ENCODE measurements at regions not wholly inside any gene's neighbourhood (a gene's known extent, or its start where the extent isn't known, plus 50 kb on each side); places are given as distances from the start of the nearest gene placed in this dataset.
"Not testable (repeated sequence)": the region's sequence is repeated elsewhere in the genome, so short reads cannot be mapped to it uniquely, and the experiment has no call there.

DNA sequence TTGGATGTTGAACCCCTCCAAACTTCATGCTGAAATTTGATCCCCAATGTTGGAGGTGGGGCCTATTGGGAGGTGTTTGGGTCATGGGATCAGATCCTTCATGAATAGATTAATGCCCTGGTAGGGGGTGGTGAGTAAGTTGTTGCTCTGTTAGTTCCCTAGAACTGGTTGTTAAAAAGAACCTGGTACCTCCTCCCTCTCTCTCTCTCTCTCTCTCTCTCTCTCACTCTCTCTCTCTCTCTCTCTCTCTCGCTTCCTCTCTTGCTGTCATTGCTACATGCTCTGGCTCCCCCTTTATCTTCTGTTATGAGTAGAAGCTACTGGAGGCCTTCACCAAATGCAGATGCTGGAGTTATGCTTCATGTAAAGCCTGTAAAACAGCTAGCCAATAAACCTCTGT, 498.2 kb upstream of the NR5A2 start:
- no peak for DNase-seq (ENCODE audit: low read depth)
- H3K4me3 ChIP-seq (ENCODE audit: control insufficient read depth, low read depth, low read length): no peak overlapping the region
- TF ChIP-seq, protein P1, sequence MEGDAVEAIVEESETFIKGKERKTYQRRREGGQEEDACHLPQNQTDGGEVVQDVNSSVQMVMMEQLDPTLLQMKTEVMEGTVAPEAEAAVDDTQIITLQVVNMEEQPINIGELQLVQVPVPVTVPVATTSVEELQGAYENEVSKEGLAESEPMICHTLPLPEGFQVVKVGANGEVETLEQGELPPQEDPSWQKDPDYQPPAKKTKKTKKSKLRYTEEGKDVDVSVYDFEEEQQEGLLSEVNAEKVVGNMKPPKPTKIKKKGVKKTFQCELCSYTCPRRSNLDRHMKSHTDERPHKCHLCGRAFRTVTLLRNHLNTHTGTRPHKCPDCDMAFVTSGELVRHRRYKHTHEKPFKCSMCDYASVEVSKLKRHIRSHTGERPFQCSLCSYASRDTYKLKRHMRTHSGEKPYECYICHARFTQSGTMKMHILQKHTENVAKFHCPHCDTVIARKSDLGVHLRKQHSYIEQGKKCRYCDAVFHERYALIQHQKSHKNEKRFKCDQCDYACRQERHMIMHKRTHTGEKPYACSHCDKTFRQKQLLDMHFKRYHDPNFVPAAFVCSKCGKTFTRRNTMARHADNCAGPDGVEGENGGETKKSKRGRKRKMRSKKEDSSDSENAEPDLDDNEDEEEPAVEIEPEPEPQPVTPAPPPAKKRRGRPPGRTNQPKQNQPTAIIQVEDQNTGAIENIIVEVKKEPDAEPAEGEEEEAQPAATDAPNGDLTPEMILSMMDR (conservative IDR thresholded peaks at IDR 0.05; ENCODE audit: control insufficient read depth, insufficient read depth, low read depth, low read length): no peak

DNA sequence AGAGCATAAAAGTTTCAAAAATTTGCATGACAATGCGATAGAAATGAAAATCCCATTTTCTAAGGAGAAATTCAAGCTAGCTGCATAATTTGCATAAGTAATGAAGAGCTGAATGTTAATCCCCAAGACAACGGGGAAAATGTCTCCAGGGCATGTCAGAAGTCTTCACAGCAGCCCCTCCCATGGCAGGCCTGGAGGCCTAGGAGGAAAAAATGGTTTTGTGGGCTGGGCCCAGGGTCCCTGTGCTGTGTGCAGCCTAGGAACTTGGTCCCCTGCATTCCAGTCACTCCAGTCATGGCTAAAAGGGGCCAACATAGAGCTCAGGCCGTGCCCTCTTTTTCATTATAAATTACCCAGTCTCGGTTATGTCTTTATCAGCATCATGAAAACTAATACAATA, 494.1 kb upstream of the NR5A2 start:
- H3K4me3 ChIP-seq (ENCODE audit: control insufficient read depth, low read depth, low read length); DNase-seq (ENCODE audit: low read depth): not testable (repeated sequence)

GRCh38 chr1:199545780-199546179, 481.7 kb upstream of the NR5A2 start:
- TF ChIP-seq, protein P1 (conservative IDR thresholded peaks at IDR 0.05; ENCODE audit: control insufficient read depth, insufficient read depth, low read depth, low read length): no peak
- DNase-seq (ENCODE audit: low read depth): peak; percentile 8
- H3K4me3 ChIP-seq (ENCODE audit: control insufficient read depth, low read depth, low read length): no peak overlapping the region

- TF ChIP-seq, protein P1 (conservative IDR thresholded peaks at IDR 0.05; ENCODE audit: control insufficient read depth, insufficient read depth, low read depth, low read length): no peak
- H3K4me3 ChIP-seq (ENCODE audit: control insufficient read depth, low read depth, low read length): no peak overlapping the region
- peak; percentile 60 for DNase-seq (ENCODE audit: low read depth)
These were observed 481.2 kb upstream of the NR5A2 start for GRCh38 chr1:199546323-199546722.

GRCh38 chr1:199549421-199549820, 478.1 kb upstream of the NR5A2 start:
- TF ChIP-seq, protein P1 (conservative IDR thresholded peaks at IDR 0.05; ENCODE audit: control insufficient read depth, insufficient read depth, low read depth, low read length): no peak
- DNase-seq (ENCODE audit: low read depth): no peak
- no peak overlapping the region for H3K4me3 ChIP-seq (ENCODE audit: control insufficient read depth, low read depth, low read length)

- H3K4me3 ChIP-seq (ENCODE audit: control insufficient read depth, low read depth, low read length): no peak overlapping the region
- peak; percentile 14 for DNase-seq (ENCODE audit: low read depth)
- TF ChIP-seq, protein P1 (conservative IDR thresholded peaks at IDR 0.05; ENCODE audit: control insufficient read depth, insufficient read depth, low read depth, low read length): no peak
These were observed 477.1 kb upstream of the NR5A2 start for GRCh38 chr1:199550199-199551065.

DNA sequence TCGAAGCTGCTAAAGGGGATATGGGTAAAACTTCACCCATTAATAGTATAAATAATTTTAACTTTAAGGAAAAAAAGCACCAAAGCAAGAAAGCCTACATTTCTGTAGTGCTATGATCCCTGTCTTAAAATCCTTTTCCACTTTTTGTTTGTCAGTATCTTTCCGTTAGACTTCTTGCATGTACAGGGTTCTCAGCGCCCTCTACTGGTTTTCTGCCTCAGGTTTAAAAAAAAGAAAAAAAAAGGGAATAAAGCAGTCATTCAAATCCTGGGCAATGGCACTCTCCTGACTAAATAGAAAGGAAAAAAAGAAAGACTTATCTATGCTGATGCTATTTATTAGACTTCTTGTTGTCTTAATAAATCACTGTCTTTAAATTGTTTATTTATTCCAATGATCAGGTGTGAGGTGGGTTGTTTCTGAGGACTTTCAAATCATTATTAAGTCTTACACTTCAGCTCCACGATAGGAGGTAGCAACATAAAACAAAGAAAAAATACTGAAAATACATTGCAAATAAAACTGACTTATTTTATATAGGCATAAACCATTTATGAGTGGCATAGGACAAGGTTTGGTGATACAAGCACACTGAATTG, 475.4 kb upstream of the NR5A2 start:
- no peak overlapping the region for H3K4me3 ChIP-seq (ENCODE audit: control insufficient read depth, low read depth, low read length)
- DNase-seq (ENCODE audit: low read depth): peak; percentile 63
- TF ChIP-seq, protein P1 (conservative IDR thresholded peaks at IDR 0.05; ENCODE audit: control insufficient read depth, insufficient read depth, low read depth, low read length): peak; percentile 78

Measured in fibroblast of mammary gland (primary cell).